ENCODE measurements at regions not wholly inside any gene's neighbourhood (a gene's known extent, or its start where the extent isn't known, plus 50 kb on each side); places are given as distances from the start of the nearest gene placed in this dataset.

DNA sequence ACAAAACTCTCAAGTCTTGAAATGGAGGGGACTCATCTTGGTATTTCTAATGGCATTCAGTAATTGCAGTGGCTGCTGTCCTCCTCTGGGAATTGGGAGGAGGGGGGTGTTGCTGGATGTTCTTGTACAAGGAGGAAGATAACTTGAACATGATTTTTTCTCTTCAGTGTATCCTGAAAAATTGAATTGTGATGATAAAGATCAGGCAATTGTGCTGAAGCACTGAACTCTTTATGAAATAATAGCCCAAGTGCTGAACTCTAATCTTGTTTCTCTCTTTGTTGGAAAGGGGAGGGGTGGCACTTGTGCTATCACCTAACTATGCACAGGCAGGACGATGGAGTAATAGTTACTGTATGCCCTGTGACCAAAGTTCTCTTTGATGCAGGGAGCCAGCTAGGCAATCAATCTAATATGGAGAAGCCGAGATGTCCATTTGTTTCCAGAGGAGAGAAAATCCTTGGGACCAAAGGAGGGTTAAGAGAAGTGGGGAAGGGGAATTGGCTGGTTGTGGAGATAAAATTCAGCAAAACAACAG, 68.1 kb upstream of the ATP2C1 start:
- TF ChIP-seq, protein P1, sequence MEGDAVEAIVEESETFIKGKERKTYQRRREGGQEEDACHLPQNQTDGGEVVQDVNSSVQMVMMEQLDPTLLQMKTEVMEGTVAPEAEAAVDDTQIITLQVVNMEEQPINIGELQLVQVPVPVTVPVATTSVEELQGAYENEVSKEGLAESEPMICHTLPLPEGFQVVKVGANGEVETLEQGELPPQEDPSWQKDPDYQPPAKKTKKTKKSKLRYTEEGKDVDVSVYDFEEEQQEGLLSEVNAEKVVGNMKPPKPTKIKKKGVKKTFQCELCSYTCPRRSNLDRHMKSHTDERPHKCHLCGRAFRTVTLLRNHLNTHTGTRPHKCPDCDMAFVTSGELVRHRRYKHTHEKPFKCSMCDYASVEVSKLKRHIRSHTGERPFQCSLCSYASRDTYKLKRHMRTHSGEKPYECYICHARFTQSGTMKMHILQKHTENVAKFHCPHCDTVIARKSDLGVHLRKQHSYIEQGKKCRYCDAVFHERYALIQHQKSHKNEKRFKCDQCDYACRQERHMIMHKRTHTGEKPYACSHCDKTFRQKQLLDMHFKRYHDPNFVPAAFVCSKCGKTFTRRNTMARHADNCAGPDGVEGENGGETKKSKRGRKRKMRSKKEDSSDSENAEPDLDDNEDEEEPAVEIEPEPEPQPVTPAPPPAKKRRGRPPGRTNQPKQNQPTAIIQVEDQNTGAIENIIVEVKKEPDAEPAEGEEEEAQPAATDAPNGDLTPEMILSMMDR (conservative IDR thresholded peaks at IDR 0.05; ENCODE audit: low read depth, low read length), result no peak
- TF ChIP-seq EZH2 (IDR thresholded peaks at IDR 0.05; ENCODE audit: borderline replicate concordance, low read depth, low read length, poor library complexity, severe bottlenecking), result no peak
